Sigmoid colon (tissue), 6 donors: ENCODE measurements at regions not wholly inside any gene's neighbourhood (a gene's known extent, or its start where the extent isn't known, plus 50 kb on each side); places are given as distances from the start of the nearest gene placed in this dataset.

Source experiments
- DNase-seq: peaks from one replicate; pipeline ENCODE4 v3.0.0-alpha.2; 2019
- H3K27ac ChIP-seq, 4 donors: fragments of 200-600 bp; sonication (generic); one replicate each; pipeline ENCODE4 v1.5.1; 2016 to 2019; ENCODE audit warnings: mild to moderate bottlenecking in 1 of 4
- H3K27me3 ChIP-seq, 3 donors: fragments of 200-600 bp; sonication (generic); one replicate each; pipeline ENCODE4 v1.5.1; 2019; ENCODE audit warnings: mild to moderate bottlenecking in 1 of 3
- H3K36me3 ChIP-seq, 4 donors: fragments of 200-600 bp; sonication (generic); one replicate each; pipeline ENCODE4 v1.5.1; 2016 to 2019
- H3K4me1 ChIP-seq, 4 donors: fragments of 200-600 bp; sonication (generic); one replicate each; pipeline ENCODE4 v1.5.1; 2017 to 2019
- H3K4me3 ChIP-seq, 4 donors: fragments of 200-600 bp; sonication (generic); one replicate each; pipeline ENCODE4 v1.5.1; 2017 to 2019; ENCODE audit warnings: mild to moderate bottlenecking in 2 of 4, moderate library complexity in 1 of 4
- H3K9me3 ChIP-seq, 4 donors: fragments of 200-600 bp in 3 of 4; sonication (generic) in 3 of 4; one replicate each; pipeline versions ENCODE4 v1.5.1 to v1.6.1; 2013 to 2019
- EP300 ChIP-seq, 4 donors: sonication (generic); formaldehyde crosslinking; IDR thresholded peaks; one replicate each; pipeline ENCODE4 v1.6.1; 2017; ENCODE audit warnings: antibody characterized with exemption in 4 of 4
- POLR2A ChIP-seq, 2 donors: fragments of 450-650 bp; IDR thresholded peaks; one replicate each; pipeline ENCODE4 v1.6.1; 2016; ENCODE audit warnings: antibody characterized with exemption in 2 of 2, mild to moderate bottlenecking in 2 of 2, moderate library complexity in 2 of 2
- POLR2AphosphoS5 ChIP-seq, 4 donors: sonication (generic); formaldehyde crosslinking; IDR thresholded peaks; one replicate each; pipeline ENCODE4 v1.6.1; 2017; ENCODE audit warnings: antibody characterized with exemption in 4 of 4
- WGBS, 2 donors: extraction: QIAGEN DNeasy Blood & Tissue Kit; methylation state at CpG; one replicate each; pipeline ENCODE4 v1.1.7; 2013; 5-methylcytosine and 5-hydroxymethylcytosine counted together
- intact Hi-C: fragments of 100-400 bp; cut with DNase I; formaldehyde crosslinking; loops from one replicate; pipeline ENCODE4 v1.15.1; 2023
- TF ChIP-seq, protein P1 (sequence below), 4 experiments: fragments of 450-650 bp in 3 of 4; fragments of 200-600 bp in 1 of 4; IDR thresholded peaks; one replicate each; pipeline ENCODE4 v1.5.1; 2016 to 2019; ENCODE audit warnings: antibody characterized with exemption in 4 of 4, mild to moderate bottlenecking in 3 of 4, moderate library complexity in 2 of 4
- donor health status: healthy with polysubstance abuse.
- donor health status: healthy.

- Histone ChIP-seq H3K4me1 (peaks cover 0 to 20% (median 4%) of the 10 kb centered on the region in 4 donors), H3K4me3 (no peak overlapping the region), H3K27me3 (no peaks in the 10 kb centered on the region), H3K27ac (no peak overlapping the region), H3K9me3 (no peaks in the 10 kb centered on the region), H3K36me3 (no peaks in the 10 kb centered on the region)
- TF ChIP-seq EP300 (IDR thresholded peaks at IDR 0.05) = no peak
- TF ChIP-seq POLR2A (IDR thresholded peaks at IDR 0.05) = no peak
- TF ChIP-seq, protein P1, sequence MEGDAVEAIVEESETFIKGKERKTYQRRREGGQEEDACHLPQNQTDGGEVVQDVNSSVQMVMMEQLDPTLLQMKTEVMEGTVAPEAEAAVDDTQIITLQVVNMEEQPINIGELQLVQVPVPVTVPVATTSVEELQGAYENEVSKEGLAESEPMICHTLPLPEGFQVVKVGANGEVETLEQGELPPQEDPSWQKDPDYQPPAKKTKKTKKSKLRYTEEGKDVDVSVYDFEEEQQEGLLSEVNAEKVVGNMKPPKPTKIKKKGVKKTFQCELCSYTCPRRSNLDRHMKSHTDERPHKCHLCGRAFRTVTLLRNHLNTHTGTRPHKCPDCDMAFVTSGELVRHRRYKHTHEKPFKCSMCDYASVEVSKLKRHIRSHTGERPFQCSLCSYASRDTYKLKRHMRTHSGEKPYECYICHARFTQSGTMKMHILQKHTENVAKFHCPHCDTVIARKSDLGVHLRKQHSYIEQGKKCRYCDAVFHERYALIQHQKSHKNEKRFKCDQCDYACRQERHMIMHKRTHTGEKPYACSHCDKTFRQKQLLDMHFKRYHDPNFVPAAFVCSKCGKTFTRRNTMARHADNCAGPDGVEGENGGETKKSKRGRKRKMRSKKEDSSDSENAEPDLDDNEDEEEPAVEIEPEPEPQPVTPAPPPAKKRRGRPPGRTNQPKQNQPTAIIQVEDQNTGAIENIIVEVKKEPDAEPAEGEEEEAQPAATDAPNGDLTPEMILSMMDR (IDR thresholded peaks at IDR 0.05) = no peak
- TF ChIP-seq POLR2AphosphoS5 (IDR thresholded peaks at IDR 0.05) = no peak
- DNase-seq = no peak
- intact Hi-C loops = no loop called here
Observed at GRCh38 chr1:168829876-168830275, 100.9 kb upstream of the DPT start.

DNA sequence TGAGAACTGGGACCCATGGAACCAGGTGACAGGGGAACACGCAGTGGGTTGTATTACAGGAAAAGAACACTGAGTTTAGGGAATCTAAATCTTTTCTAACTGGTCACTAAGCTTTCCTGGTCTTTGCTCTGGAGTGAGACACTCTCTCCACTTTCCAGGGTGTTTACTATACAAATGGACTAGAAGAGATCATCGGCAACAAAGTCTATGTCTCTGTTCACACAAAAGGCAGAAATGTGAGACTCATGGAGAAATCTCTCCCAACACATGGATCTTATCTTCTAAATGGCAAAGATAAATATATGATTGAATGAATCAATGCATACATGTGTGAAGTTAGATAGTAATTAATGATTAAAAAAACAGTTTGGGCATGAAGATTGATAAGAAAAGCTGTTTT is 101.6 kb upstream of the DPT start:
- Histone ChIP-seq H3K4me1 (peaks cover 0 to 20% (median 4%) of the 10 kb centered on the region in 4 donors), H3K27ac (no peak overlapping the region), H3K9me3 (no peaks in the 10 kb centered on the region), H3K27me3 (no peaks in the 10 kb centered on the region), H3K4me3 (no peak overlapping the region), H3K36me3 (no peaks in the 10 kb centered on the region)
- no peak for TF ChIP-seq EP300 (IDR thresholded peaks at IDR 0.05)
- intact Hi-C loops = no loop called here
- WGBS, 2 donors = 89 to 90% methylated on average over 2 of the region's 2 CpGs
- no peak for DNase-seq

- Histone ChIP-seq H3K4me1 (peaks cover 0 to 11% (median 0%) of the 10 kb centered on the region in 4 donors), H3K4me3 (no peak overlapping the region), H3K36me3 (no peaks in the 10 kb centered on the region), H3K27me3 (no peaks in the 10 kb centered on the region), H3K27ac (no peak overlapping the region), H3K9me3 (no peaks in the 10 kb centered on the region)
- intact Hi-C loops = no loop called here
- no peak for TF ChIP-seq POLR2A (IDR thresholded peaks at IDR 0.05)
- no peak for TF ChIP-seq EP300 (IDR thresholded peaks at IDR 0.05)
- no peak for TF ChIP-seq POLR2AphosphoS5 (IDR thresholded peaks at IDR 0.05)
- TF ChIP-seq, protein P1 (IDR thresholded peaks at IDR 0.05) = no peak
- 66 to 84% methylated on average over 2 of the region's 2 CpGs for WGBS, 2 donors
- no peak for DNase-seq
Observed at GRCh38 chr1:168832661-168833060, 103.7 kb upstream of the DPT start.

DNA sequence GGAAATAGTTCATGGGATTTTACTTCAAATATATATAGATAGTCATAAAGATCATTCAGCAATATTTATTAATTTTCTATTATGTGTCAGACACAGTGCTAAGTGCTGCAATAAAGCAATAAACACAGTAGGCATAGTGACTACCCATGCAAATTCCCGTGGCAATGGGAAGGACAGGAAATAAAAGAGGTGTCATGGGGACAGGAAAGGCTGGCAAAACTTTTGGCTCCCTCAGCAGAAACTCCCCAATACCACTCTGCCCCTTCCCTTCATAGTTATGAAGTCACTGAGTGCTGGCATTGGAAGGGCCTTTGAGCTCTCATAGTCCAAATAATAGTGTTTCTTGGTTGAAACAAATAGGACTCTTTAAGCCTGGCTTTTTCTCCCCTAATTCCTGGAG is 104.4 kb upstream of the DPT start:
- TF ChIP-seq POLR2A (IDR thresholded peaks at IDR 0.05) = no peak
- TF ChIP-seq, protein P1 (IDR thresholded peaks at IDR 0.05) = no peak
- TF ChIP-seq POLR2AphosphoS5 (IDR thresholded peaks at IDR 0.05) = no peak
- TF ChIP-seq EP300 (IDR thresholded peaks at IDR 0.05) = no peak
- no peak overlapping the region for H3K27ac ChIP-seq
- H3K4me1 ChIP-seq = peaks cover 0 to 6% (median 0%) of the 10 kb centered on the region in 4 donors

DNA sequence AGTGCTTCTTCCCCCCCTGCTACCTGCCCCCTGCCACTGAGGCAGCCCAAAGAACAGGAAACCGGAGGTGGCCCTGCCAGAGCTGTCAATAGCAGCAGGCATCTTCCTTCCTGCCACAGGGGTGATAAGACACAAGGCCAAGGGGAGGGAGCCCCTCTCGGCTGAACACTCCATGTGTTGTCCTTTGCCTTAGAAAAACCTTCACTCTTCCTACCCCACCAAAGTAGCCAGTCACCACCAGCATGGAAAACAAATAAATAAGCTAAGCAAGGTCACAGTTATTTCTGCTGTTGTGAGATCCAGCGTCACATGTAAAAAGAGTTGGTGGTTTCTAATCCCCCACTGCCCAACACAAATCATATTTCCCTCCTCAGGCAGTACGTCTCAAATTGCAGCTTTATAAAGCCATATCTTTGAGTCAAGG is 104.8 kb upstream of the DPT start:
- peaks cover 0 to 6% (median 0%) of the 10 kb centered on the region in 4 donors for H3K4me1 ChIP-seq
- intact Hi-C loops = no loop called here

More for the DNA sequence above, 104.4 kb upstream of the DPT start:
- Histone ChIP-seq H3K9me3 (no peaks in the 10 kb centered on the region), H3K36me3 (no peaks in the 10 kb centered on the region), H3K27me3 (no peaks in the 10 kb centered on the region), H3K4me3 (no peak overlapping the region)
- intact Hi-C loops = no loop called here
- WGBS, 2 donors = 25 to 53% methylated on average over 1 of the region's 1 CpG
- DNase-seq = no peak

More for the DNA sequence above, 104.8 kb upstream of the DPT start:
- TF ChIP-seq EP300 (IDR thresholded peaks at IDR 0.05) (no peak), POLR2AphosphoS5 (IDR thresholded peaks at IDR 0.05) (no peak), POLR2A (IDR thresholded peaks at IDR 0.05) (no peak)
- TF ChIP-seq, protein P1 (IDR thresholded peaks at IDR 0.05) = no peak
- Histone ChIP-seq H3K9me3 (no peaks in the 10 kb centered on the region), H3K27ac (no peak overlapping the region), H3K36me3 (no peaks in the 10 kb centered on the region), H3K4me3 (no peak overlapping the region), H3K27me3 (no peaks in the 10 kb centered on the region)
- 18 to 60% methylated on average over 4 of the region's 4 CpGs for WGBS, 2 donors
- no peak for DNase-seq
